ENCODE measurements at regions not wholly inside any gene's neighbourhood (a gene's known extent, or its start where the extent isn't known, plus 50 kb on each side); places are given as distances from the start of the nearest gene placed in this dataset.

GRCh38 chr4:31557437-31557836, 837.3 kb downstream of the PCDH7 start:
- TF ChIP-seq POLR2A (IDR thresholded peaks at IDR 0.05; ENCODE audit: low read length) (no peak), GATA1 (IDR thresholded peaks at IDR 0.05; ENCODE audit: low read depth, low read length) (no peak)
